GM12878 (cell line): ENCODE measurements at regions not wholly inside any gene's neighbourhood (a gene's known extent, or its start where the extent isn't known, plus 50 kb on each side); places are given as distances from the start of the nearest gene placed in this dataset.

Experiments
- CTCF ChIP-seq, 3 experiments: IDR thresholded peaks in 2 of 3; conservative IDR thresholded peaks in 1 of 3; 2 replicates each; pipeline ENCODE4 v1.5.1; 2011; ENCODE audit warnings: low read depth in 3 of 3, low read length in 3 of 3, mild to moderate bottlenecking in 3 of 3, control low read depth in 2 of 3, moderate library complexity in 2 of 3, inconsistent platforms in 1 of 3, mixed read lengths in 1 of 3; ENCODE audit not compliant: control insufficient read depth in 2 of 3, insufficient read depth in 1 of 3; ENCODE audit errors: extremely low read depth in 1 of 3
- IRF4 ChIP-seq: IDR thresholded peaks from 2 replicates; pipeline ENCODE4 v1.6.1; 2011; ENCODE audit warnings: low read depth, low read length
- MTA2 ChIP-seq: fragments of 450-650 bp; IDR thresholded peaks from 2 replicates; pipeline ENCODE4 v1.6.1; 2016; ENCODE audit warnings: low read depth, mild to moderate bottlenecking, moderate library complexity
- NFIC ChIP-seq: IDR thresholded peaks from 2 replicates; pipeline ENCODE4 v1.6.1; 2012; ENCODE audit warnings: low read depth, mild to moderate bottlenecking, inconsistent platforms, low read length, moderate library complexity
- POLR2A ChIP-seq: IDR thresholded peaks from 2 replicates; pipeline ENCODE4 v1.6.1; 2011; ENCODE audit warnings: low read depth, mild to moderate bottlenecking, low read length
- TBL1XR1 ChIP-seq: IDR thresholded peaks from 2 replicates; pipeline ENCODE4 v1.6.1; 2012; ENCODE audit warnings: low read depth, low read length, improper control_type of control experiment
- USF2 ChIP-seq: IDR thresholded peaks from 2 replicates; pipeline ENCODE4 v1.6.1; 2011; ENCODE audit warnings: low read depth, low read length, improper control_type of control experiment, borderline replicate concordance
- ZNF24 ChIP-seq: fragments of 450-650 bp; IDR thresholded peaks from 2 replicates; pipeline ENCODE4 v1.6.1; 2017; ENCODE audit warnings: antibody characterized with exemption, mild to moderate bottlenecking
- ZZZ3 ChIP-seq: IDR thresholded peaks from 2 replicates; pipeline ENCODE4 v1.6.1; 2011; ENCODE audit warnings: low read depth; ENCODE audit not compliant: control insufficient read depth, insufficient read length

- TF ChIP-seq IRF4 (no peak), CTCF (IDR thresholded peaks at IDR 0.05 in 2 of 3, conservative IDR thresholded peaks at IDR 0.05 in 1 of 3; ENCODE audit: control insufficient read depth in 2 of 3, extremely low read depth in 1 of 3, insufficient read depth in 1 of 3, low read depth in 3 of 3, low read length in 3 of 3) (no peak), MTA2 (no peak), ZNF24 (no peak), POLR2A (no peak), TBL1XR1 (no peak), ZZZ3 (no peak), USF2 (no peak), NFIC (no peak)
Measured at GRCh38 chr9:103889989-103890388, 204.1 kb upstream of the SMC2 start.
